ENCODE measurements at regions not wholly inside any gene's neighbourhood (a gene's known extent, or its start where the extent isn't known, plus 50 kb on each side); places are given as distances from the start of the nearest gene placed in this dataset.

- no peaks in the 10 kb centered on the region for H4K20me1 ChIP-seq (ENCODE audit: insufficient read depth)
- no peaks in the 10 kb centered on the region for H3K79me2 ChIP-seq (replicated peaks; ENCODE audit: insufficient read depth, low read length)
- H3K27ac ChIP-seq (ENCODE audit: low read length) = no peak overlapping the region
- no peak overlapping the region for H3K4me3 ChIP-seq (ENCODE audit: low read length)
- H3K9me3 ChIP-seq (ENCODE audit: low read length) = no peaks in the 10 kb centered on the region
- no peak overlapping the region for H3K4me2 ChIP-seq (ENCODE audit: low read length)
- TF ChIP-seq RAD21 (conservative IDR thresholded peaks at IDR 0.05) = no peak
- no peak for TF ChIP-seq REST (IDR thresholded peaks at IDR 0.05; ENCODE audit: borderline replicate concordance)
- TF ChIP-seq MXI1 (conservative IDR thresholded peaks at IDR 0.05; ENCODE audit: poor library complexity, severe bottlenecking) = no peak
- no peak for TF ChIP-seq POLR2AphosphoS5 (IDR thresholded peaks at IDR 0.05)
- no peak for TF ChIP-seq EZH2 (IDR thresholded peaks at IDR 0.05; ENCODE audit: borderline replicate concordance, insufficient read depth, low read length, poor library complexity, severe bottlenecking)
- no peak for TF ChIP-seq EP300 (conservative IDR thresholded peaks at IDR 0.05; ENCODE audit: poor library complexity, severe bottlenecking)
- TF ChIP-seq SMC3 (conservative IDR thresholded peaks at IDR 0.05; ENCODE audit: poor library complexity) = no peak
- TF ChIP-seq CTCF (IDR thresholded peaks at IDR 0.05; ENCODE audit: poor library complexity, severe bottlenecking) = no peak
- TF ChIP-seq TAF1 (IDR thresholded peaks at IDR 0.05; ENCODE audit: low read depth) = no peak
- no peak overlapping the region for H3K9ac ChIP-seq (ENCODE audit: low read length)
- H3K9me2 ChIP-seq (ENCODE audit: insufficient read depth, low read length) = no peaks in the 10 kb centered on the region
- H3K27me3 ChIP-seq (ENCODE audit: insufficient read depth, low read depth, low read length) = no peaks in the 10 kb centered on the region
- H3F3A ChIP-seq (ENCODE audit: insufficient read depth, low read length, poor library complexity, severe bottlenecking) = no peaks in the 10 kb centered on the region
- H3K36me3 ChIP-seq (ENCODE audit: insufficient read depth, low read length) = no peaks in the 10 kb centered on the region
- no peak overlapping the region for H2AFZ ChIP-seq (ENCODE audit: low read depth, low read length)
These were observed 238.5 kb upstream of the STARD13 start for GRCh38 chr13:33524086-33524485.

DNA sequence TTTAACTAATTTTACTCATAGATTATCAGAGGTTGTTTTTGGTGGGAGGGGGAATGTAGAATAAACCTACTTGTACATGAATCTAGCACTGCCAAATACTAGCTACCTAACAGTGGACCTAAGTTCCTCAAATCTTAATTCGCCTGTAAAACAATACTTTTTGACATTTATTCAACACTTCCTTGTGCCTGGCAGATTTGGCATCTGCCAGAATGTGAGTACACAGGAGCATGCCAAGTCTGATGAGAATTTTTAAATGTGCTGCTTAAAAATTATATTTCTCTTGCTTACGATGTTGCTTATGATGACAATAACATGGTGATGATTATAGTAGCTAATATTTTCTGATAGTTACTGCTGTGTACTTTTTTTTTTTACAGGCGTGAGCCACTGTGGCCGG, 240.2 kb upstream of the STARD13 start:
- H3K27ac ChIP-seq (ENCODE audit: low read length) = no peak overlapping the region
- no peak overlapping the region for H3K4me3 ChIP-seq (ENCODE audit: low read length)
- no peaks in the 10 kb centered on the region for H3F3A ChIP-seq (ENCODE audit: insufficient read depth, low read length, poor library complexity, severe bottlenecking)
- H3K4me2 ChIP-seq (ENCODE audit: low read length) = no peak overlapping the region
- H3K9me3 ChIP-seq (ENCODE audit: low read length) = no peaks in the 10 kb centered on the region
- no peak overlapping the region for H3K9ac ChIP-seq (ENCODE audit: low read length)
- H3K27me3 ChIP-seq (ENCODE audit: insufficient read depth, low read depth, low read length) = no peaks in the 10 kb centered on the region
- TF ChIP-seq MXI1 (conservative IDR thresholded peaks at IDR 0.05; ENCODE audit: poor library complexity, severe bottlenecking) (no peak), REST (IDR thresholded peaks at IDR 0.05; ENCODE audit: borderline replicate concordance) (no peak), CTCF (IDR thresholded peaks at IDR 0.05; ENCODE audit: poor library complexity, severe bottlenecking) (no peak), RAD21 (conservative IDR thresholded peaks at IDR 0.05) (no peak), TAF1 (IDR thresholded peaks at IDR 0.05; ENCODE audit: low read depth) (no peak), EP300 (conservative IDR thresholded peaks at IDR 0.05; ENCODE audit: poor library complexity, severe bottlenecking) (no peak), EZH2 (IDR thresholded peaks at IDR 0.05; ENCODE audit: borderline replicate concordance, insufficient read depth, low read length, poor library complexity, severe bottlenecking) (no peak), SMC3 (conservative IDR thresholded peaks at IDR 0.05; ENCODE audit: poor library complexity) (no peak), POLR2AphosphoS5 (IDR thresholded peaks at IDR 0.05) (no peak)
- H3K79me2 ChIP-seq (replicated peaks; ENCODE audit: insufficient read depth, low read length) = no peaks in the 10 kb centered on the region
- H3K36me3 ChIP-seq (ENCODE audit: insufficient read depth, low read length) = no peaks in the 10 kb centered on the region
- no peaks in the 10 kb centered on the region for H4K20me1 ChIP-seq (ENCODE audit: insufficient read depth)
- no peaks in the 10 kb centered on the region for H3K9me2 ChIP-seq (ENCODE audit: insufficient read depth, low read length)
- no peak overlapping the region for H2AFZ ChIP-seq (ENCODE audit: low read depth, low read length)
